ENCODE measurements at regions not wholly inside any gene's neighbourhood (a gene's known extent, or its start where the extent isn't known, plus 50 kb on each side); places are given as distances from the start of the nearest gene placed in this dataset.

DNA sequence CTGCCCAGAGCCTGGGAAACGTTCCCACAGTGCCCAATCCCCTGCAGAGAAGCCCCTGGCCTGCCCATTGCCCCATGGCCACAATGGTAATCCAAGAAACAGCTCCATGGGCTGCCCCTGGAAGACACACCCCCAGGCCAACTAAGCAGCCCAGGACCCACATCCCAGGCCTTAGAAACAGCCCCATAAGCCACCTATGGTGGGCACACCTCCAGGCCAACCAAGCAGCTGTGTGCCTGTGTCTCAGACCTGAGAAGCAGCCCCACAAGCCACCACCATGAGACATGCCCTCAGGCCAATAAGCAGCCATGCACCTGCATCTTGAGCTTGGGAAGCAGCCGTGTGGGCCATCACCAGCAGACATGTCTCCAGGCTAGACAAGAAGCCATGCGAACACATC, 52.9 kb upstream of the SSBP2 start:
- Mint-ChIP-seq H3K27ac (no peak overlapping the region), H3K9me3 (ENCODE audit: insufficient read depth) (peaks cover 16% of the 10 kb centered on the region), H3K4me1 (peaks cover 5% of the 10 kb centered on the region), H3K4me3 (no peak overlapping the region), H3K27me3 (no peaks in the 10 kb centered on the region)
- Histone ChIP-seq H3K9me3 (ENCODE audit: control extremely low read depth in 1 of 3, control insufficient read depth in 2 of 3, insufficient read depth in 1 of 3, low read length in 2 of 3) (peaks cover 0 to 10% (median 10%) of the 10 kb centered on the region in 3 donors), H2AFZ (ENCODE audit: insufficient read depth, low read depth, low read length, poor library complexity, severe bottlenecking) (no peak overlapping the region), H3K36me3 (replicated peaks in 1 of 2; ENCODE audit: control extremely low read depth in 1 of 2, control insufficient read depth in 1 of 2, extremely low read depth in 1 of 2, insufficient read depth in 2 of 2, low read length in 1 of 2) (no peaks in the 10 kb centered on the region), H3K4me2 (replicated peaks; ENCODE audit: low read depth, low read length, poor library complexity, severe bottlenecking) (no peak overlapping the region), H3K27me3 (replicated peaks in 1 of 4; ENCODE audit: control extremely low read depth in 1 of 4, control insufficient read depth in 3 of 4, insufficient read depth in 4 of 4, low read length in 3 of 4) (peaks cover 0 to 3% (median 0%) of the 10 kb centered on the region in 4 experiments), H3K4me3 (ENCODE audit: control extremely low read depth in 1 of 5, extremely low read depth in 1 of 5, insufficient read depth in 1 of 5, low read depth in 2 of 5, low read length in 4 of 5) (no peak overlapping the region), H3K79me2 (ENCODE audit: control insufficient read depth, insufficient read depth, low read length) (no peaks in the 10 kb centered on the region), H4K20me1 (ENCODE audit: control insufficient read depth, insufficient read depth, low read length, poor library complexity, severe bottlenecking) (no peaks in the 10 kb centered on the region), H3K27ac (ENCODE audit: low read length in 2 of 2) (no peak overlapping the region), H3K9ac (ENCODE audit: low read length) (no peak overlapping the region), H3K4me1 (ENCODE audit: control insufficient read depth in 2 of 2, insufficient read depth in 2 of 2, low read length in 2 of 2) (no peaks in the 10 kb centered on the region)
- CTCF ChIA-PET, result interaction anchor here (0.8 kb wide), 1 partner anchor 48 kb away, joined by 3 read pairs; no protein-coding TSS in a partner anchor
- TF ChIP-seq EZH2 (IDR thresholded peaks at IDR 0.05; ENCODE audit: borderline replicate concordance, insufficient read depth, low read depth, low read length, poor library complexity, severe bottlenecking) (no peak), CTCF (IDR thresholded peaks at IDR 0.05) (no peak)
- ATAC-seq (ENCODE audit: low read depth) (no peak), DNase-seq (no peak)
- intact Hi-C loops (cut with micrococcal nuclease), result no loop called here
- WGBS (ENCODE audit: insufficient coverage), result 85% methylated on average over 3 of the region's 3 CpGs
- POLR2A ChIA-PET, result no interaction called here

DNA sequence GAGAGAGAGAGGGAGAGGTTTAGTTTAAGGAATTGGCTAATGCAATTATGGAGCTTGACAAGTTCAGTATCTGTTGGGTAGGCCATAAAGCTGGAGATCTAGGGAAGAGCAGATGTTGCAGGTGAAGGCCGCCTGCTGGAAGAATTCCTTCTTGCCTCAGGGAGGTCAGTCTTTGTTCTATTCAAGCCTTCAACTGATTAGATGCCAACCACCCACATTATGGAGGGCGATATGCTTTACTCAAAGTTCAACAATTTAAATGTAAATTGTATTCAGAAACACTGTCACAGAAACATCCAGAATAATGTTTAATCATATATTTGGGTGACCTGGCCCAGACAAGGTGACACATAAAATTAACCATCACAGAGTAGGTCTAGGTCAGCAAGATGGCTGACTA, 51.7 kb upstream of the SSBP2 start:
- Histone ChIP-seq H3K36me3 (replicated peaks in 1 of 2; ENCODE audit: control extremely low read depth in 1 of 2, control insufficient read depth in 1 of 2, extremely low read depth in 1 of 2, insufficient read depth in 2 of 2, low read length in 1 of 2) (no peaks in the 10 kb centered on the region), H2AFZ (ENCODE audit: insufficient read depth, low read depth, low read length, poor library complexity, severe bottlenecking) (no peak overlapping the region), H3K4me3 (ENCODE audit: control extremely low read depth in 1 of 5, extremely low read depth in 1 of 5, insufficient read depth in 1 of 5, low read depth in 2 of 5, low read length in 4 of 5) (no peak overlapping the region), H3K27ac (ENCODE audit: low read length in 2 of 2) (no peak overlapping the region), H3K4me1 (ENCODE audit: control insufficient read depth in 2 of 2, insufficient read depth in 2 of 2, low read length in 2 of 2) (no peaks in the 10 kb centered on the region), H3K9ac (ENCODE audit: low read length) (no peak overlapping the region), H3K79me2 (ENCODE audit: control insufficient read depth, insufficient read depth, low read length) (no peaks in the 10 kb centered on the region), H4K20me1 (ENCODE audit: control insufficient read depth, insufficient read depth, low read length, poor library complexity, severe bottlenecking) (no peaks in the 10 kb centered on the region), H3K27me3 (replicated peaks in 1 of 4; ENCODE audit: control extremely low read depth in 1 of 4, control insufficient read depth in 3 of 4, insufficient read depth in 4 of 4, low read length in 3 of 4) (peaks cover 0 to 3% (median 0%) of the 10 kb centered on the region in 4 experiments), H3K9me3 (ENCODE audit: control extremely low read depth in 1 of 3, control insufficient read depth in 2 of 3, insufficient read depth in 1 of 3, low read length in 2 of 3) (peaks cover 0 to 10% (median 10%) of the 10 kb centered on the region in 3 donors), H3K4me2 (replicated peaks; ENCODE audit: low read depth, low read length, poor library complexity, severe bottlenecking) (no peak overlapping the region)
- Mint-ChIP-seq H3K4me1 (peaks cover 8% of the 10 kb centered on the region), H3K9me3 (ENCODE audit: insufficient read depth) (peaks cover 6% of the 10 kb centered on the region), H3K4me3 (no peak overlapping the region), H3K27me3 (no peaks in the 10 kb centered on the region), H3K27ac (no peak overlapping the region)
- DNase-seq (no peak), ATAC-seq (ENCODE audit: low read depth) (no peak)
- WGBS (ENCODE audit: insufficient coverage), result 100% methylated on average over 1 of the region's 2 CpGs
- TF ChIP-seq EZH2 (IDR thresholded peaks at IDR 0.05; ENCODE audit: borderline replicate concordance, insufficient read depth, low read depth, low read length, poor library complexity, severe bottlenecking) (no peak), CTCF (IDR thresholded peaks at IDR 0.05) (no peak)
- ChIA-PET CTCF (no interaction called here), POLR2A (no interaction called here)
- intact Hi-C loops (cut with micrococcal nuclease), result no loop called here

Data from B cell (primary cell).